ENCODE measurements at regions not wholly inside any gene's neighbourhood (a gene's known extent, or its start where the extent isn't known, plus 50 kb on each side); places are given as distances from the start of the nearest gene placed in this dataset.

DNA sequence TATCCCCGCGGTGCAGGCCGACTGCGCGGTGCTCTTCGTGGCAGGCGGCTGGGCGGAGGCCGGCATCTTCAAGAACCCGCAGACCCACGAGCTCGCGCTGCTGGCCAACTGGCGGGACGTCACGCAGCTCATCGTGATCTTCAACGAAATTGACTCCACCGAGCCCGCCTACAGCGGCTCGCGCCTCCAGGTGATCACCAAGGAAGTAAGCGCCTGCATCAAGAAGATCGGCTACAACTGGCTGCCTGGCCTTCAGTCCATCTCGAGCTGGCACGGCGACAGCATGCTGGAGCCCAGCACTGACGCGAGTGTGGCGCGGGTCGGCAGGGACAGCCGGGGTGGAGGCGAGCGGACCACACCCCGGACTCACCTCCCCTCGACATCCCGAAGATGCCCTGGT, 53.9 kb upstream of the MTNR1B start:
- no peak for DNase-seq (ENCODE audit: low read depth)
- H3K27me3 ChIP-seq (ENCODE audit: control insufficient read depth, insufficient read depth, low read length), result no peaks in the 10 kb centered on the region
- no peak for TF ChIP-seq CTCF (IDR thresholded peaks at IDR 0.05; ENCODE audit: insufficient read depth, low read length, poor library complexity, severe bottlenecking)
- H3K36me3 ChIP-seq (ENCODE audit: control insufficient read depth, insufficient read depth, low read length), result no peaks in the 10 kb centered on the region
- H3K4me3 ChIP-seq (ENCODE audit: low read depth, low read length), result no peak overlapping the region

DNA sequence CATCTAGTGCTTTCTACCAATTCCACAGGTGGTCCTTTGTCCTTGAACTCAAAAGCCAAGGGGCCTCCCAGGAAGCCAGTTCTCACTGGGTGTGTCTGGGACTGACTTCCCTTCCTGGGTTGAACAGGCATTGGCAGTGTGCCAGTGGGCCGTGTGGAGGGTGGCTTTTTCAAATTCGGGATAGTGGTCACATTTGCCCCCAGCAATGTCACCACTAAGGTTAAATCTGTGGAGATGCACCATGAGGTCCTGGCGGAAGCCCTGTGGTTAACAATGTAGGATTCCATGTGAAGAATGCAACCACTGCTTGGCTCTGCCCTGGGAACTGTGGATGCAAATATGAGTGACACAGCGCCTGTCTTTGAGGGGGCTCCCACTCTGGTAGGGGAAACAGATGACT, 53.2 kb upstream of the MTNR1B start:
- TF ChIP-seq CTCF (IDR thresholded peaks at IDR 0.05; ENCODE audit: insufficient read depth, low read length, poor library complexity, severe bottlenecking), result no peak
- Histone ChIP-seq H3K4me3 (ENCODE audit: low read depth, low read length) (no peak overlapping the region), H3K27me3 (ENCODE audit: control insufficient read depth, insufficient read depth, low read length) (no peaks in the 10 kb centered on the region), H3K36me3 (ENCODE audit: control insufficient read depth, insufficient read depth, low read length) (no peaks in the 10 kb centered on the region)
- no peak for DNase-seq (ENCODE audit: low read depth)

- TF ChIP-seq CTCF (IDR thresholded peaks at IDR 0.05; ENCODE audit: insufficient read depth, low read length, poor library complexity, severe bottlenecking), result no peak
- H3K36me3 ChIP-seq (ENCODE audit: control insufficient read depth, insufficient read depth, low read length), result no peaks in the 10 kb centered on the region
- no peak for DNase-seq (ENCODE audit: low read depth)
- no peaks in the 10 kb centered on the region for H3K27me3 ChIP-seq (ENCODE audit: control insufficient read depth, insufficient read depth, low read length)
- no peak overlapping the region for H3K4me3 ChIP-seq (ENCODE audit: low read depth, low read length)
Measured at GRCh38 chr11:92917927-92918326, 51.5 kb upstream of the MTNR1B start.

GRCh38 chr11:92919048-92919447, 50.4 kb upstream of the MTNR1B start:
- H3K27me3 ChIP-seq (ENCODE audit: control insufficient read depth, insufficient read depth, low read length), result no peaks in the 10 kb centered on the region
- TF ChIP-seq CTCF (IDR thresholded peaks at IDR 0.05; ENCODE audit: insufficient read depth, low read length, poor library complexity, severe bottlenecking), result no peak
- DNase-seq (ENCODE audit: low read depth), result no peak
- H3K4me3 ChIP-seq (ENCODE audit: low read depth, low read length), result no peak overlapping the region
- no peaks in the 10 kb centered on the region for H3K36me3 ChIP-seq (ENCODE audit: control insufficient read depth, insufficient read depth, low read length)
